H9 (cell line): ENCODE measurements at regions not wholly inside any gene's neighbourhood (a gene's known extent, or its start where the extent isn't known, plus 50 kb on each side); places are given as distances from the start of the nearest gene placed in this dataset.

Source experiments
- DNase-seq: peaks from one replicate; pipeline ENCODE4 v3.0.0-alpha.2; 2017
- H2AFZ ChIP-seq: one replicate; pipeline ENCODE4 v1.6.1; 2013; ENCODE audit warnings: mild to moderate bottlenecking, low read length, control low read depth, moderate library complexity
- H2AK5ac ChIP-seq: 2 replicates; pipeline ENCODE4 v1.6.1; 2013; ENCODE audit warnings: low read length, control low read depth, mixed read lengths; ENCODE audit not compliant: insufficient read length
- H2BK120ac ChIP-seq: one replicate; pipeline ENCODE4 v1.6.1; 2013; ENCODE audit warnings: low read depth, mild to moderate bottlenecking, low read length, control low read depth, inconsistent platforms; ENCODE audit not compliant: poor library complexity, severe bottlenecking
- H2BK12ac ChIP-seq: 2 replicates; pipeline ENCODE4 v1.6.1; 2013; ENCODE audit warnings: low read length, control low read depth, mixed read lengths, low read depth; ENCODE audit not compliant: insufficient read length
- H2BK15ac ChIP-seq: 2 replicates; pipeline ENCODE4 v1.6.1; 2013; ENCODE audit warnings: low read depth, low read length, control low read depth
- H2BK20ac ChIP-seq: one replicate; pipeline ENCODE4 v1.6.1; 2013; ENCODE audit warnings: low read depth, mild to moderate bottlenecking, low read length, control low read depth, inconsistent platforms; ENCODE audit not compliant: poor library complexity, severe bottlenecking
- H2BK5ac ChIP-seq: 2 replicates; pipeline ENCODE4 v1.6.1; 2013; ENCODE audit warnings: low read length, control low read depth, mixed read lengths; ENCODE audit not compliant: insufficient read length
- H3K14ac ChIP-seq: 2 replicates; pipeline ENCODE4 v1.6.1; 2013; ENCODE audit warnings: low read length, control low read depth; ENCODE audit not compliant: insufficient read depth
- H3K18ac ChIP-seq: 2 replicates; pipeline ENCODE4 v1.6.1; 2013; ENCODE audit warnings: low read depth, mild to moderate bottlenecking, mixed read lengths, low read length, control low read depth; ENCODE audit not compliant: insufficient read length
- H3K23ac ChIP-seq: 2 replicates; pipeline ENCODE4 v1.6.1; 2013; ENCODE audit warnings: low read length, control low read depth, mixed read lengths, low read depth; ENCODE audit not compliant: insufficient read length
- H3K23me2 ChIP-seq: 2 replicates; pipeline ENCODE4 v1.6.1; 2013; ENCODE audit warnings: low read depth, mild to moderate bottlenecking, mixed read lengths, low read length, control low read depth; ENCODE audit not compliant: insufficient read length, poor library complexity, severe bottlenecking
- H3K27ac ChIP-seq: 2 replicates; pipeline ENCODE4 v1.5.1; 2013; ENCODE audit warnings: low read length, control low read depth, mixed read lengths, low read depth; ENCODE audit not compliant: insufficient read length
- H3K27me3 ChIP-seq: 2 replicates; pipeline ENCODE4 v1.6.1; 2013; ENCODE audit warnings: low read length, control low read depth, inconsistent platforms; ENCODE audit not compliant: insufficient read depth
- H3K4ac ChIP-seq: 2 replicates; pipeline ENCODE4 v1.6.1; 2013; ENCODE audit warnings: low read depth, mild to moderate bottlenecking, control low read depth, inconsistent platforms, low read length, moderate library complexity
- H3K4me1 ChIP-seq: 2 replicates; pipeline ENCODE4 v1.6.1; 2013; ENCODE audit warnings: low read length, control low read depth, inconsistent platforms; ENCODE audit not compliant: insufficient read depth
- H3K4me2 ChIP-seq: 2 replicates; pipeline ENCODE4 v1.6.1; 2013; ENCODE audit warnings: low read length, control low read depth, mixed read lengths; ENCODE audit not compliant: insufficient read length, insufficient read depth
- H3K56ac ChIP-seq: 2 replicates; pipeline ENCODE4 v1.6.1; 2013; ENCODE audit warnings: low read depth, mild to moderate bottlenecking, mixed read lengths, low read length, control low read depth; ENCODE audit not compliant: insufficient read length
- H3K79me1 ChIP-seq: 2 replicates; pipeline ENCODE4 v1.6.1; 2013; ENCODE audit warnings: low read depth, mild to moderate bottlenecking, moderate library complexity, low read length, control low read depth, inconsistent platforms; ENCODE audit not compliant: insufficient read depth, poor library complexity, severe bottlenecking
- H3K79me2 ChIP-seq: 2 replicates; pipeline ENCODE4 v1.6.1; 2013; ENCODE audit warnings: low read length, control low read depth, inconsistent platforms; ENCODE audit not compliant: insufficient read depth
- H3K9ac ChIP-seq: 2 replicates; pipeline ENCODE4 v1.6.1; 2013; ENCODE audit warnings: low read length, control low read depth, mixed read lengths; ENCODE audit not compliant: insufficient read length; ENCODE audit errors: extremely low read depth
- H3K9me3 ChIP-seq: one replicate; pipeline ENCODE4 v1.6.1; 2013; ENCODE audit warnings: low read depth, low read length, inconsistent platforms; ENCODE audit not compliant: control insufficient read depth
- H3T11ph ChIP-seq: one replicate; pipeline ENCODE4 v1.6.1; 2013; ENCODE audit warnings: mild to moderate bottlenecking, low read length, control low read depth, inconsistent platforms
- H4K20me1 ChIP-seq: one replicate; pipeline ENCODE4 v1.6.1; 2013; ENCODE audit not compliant: control insufficient read depth, insufficient read length, insufficient read depth
- H4K5ac ChIP-seq: 2 replicates; pipeline ENCODE4 v1.6.1; 2013; ENCODE audit warnings: low read depth, mild to moderate bottlenecking, mixed read lengths, low read length, control low read depth; ENCODE audit not compliant: insufficient read length
- H4K8ac ChIP-seq: replicated peaks from 2 replicates; pipeline ENCODE4 v1.6.1; 2013; ENCODE audit warnings: low read length, control low read depth, mixed read lengths, low read depth; ENCODE audit not compliant: insufficient read length
- H4K91ac ChIP-seq: 2 replicates; pipeline ENCODE4 v1.6.1; 2013; ENCODE audit warnings: low read depth, mild to moderate bottlenecking, moderate library complexity, mixed read lengths, low read length, control low read depth; ENCODE audit not compliant: insufficient read length
- H3K27ac Mint-ChIP-seq, 3 experiments: 2 replicates in 2 of 3; 3 replicates in 1 of 3; pipeline ENCODE4 v1.8.0; 2020 to 2021; ENCODE audit warnings: mixed read lengths in 3 of 3, mild to moderate bottlenecking in 1 of 3, moderate library complexity in 1 of 3
- H3K27me3 Mint-ChIP-seq: 2 replicates; pipeline ENCODE4 v1.8.0; 2021; ENCODE audit warnings: low read depth, mild to moderate bottlenecking, moderate library complexity, mixed read lengths
- H3K36me3 Mint-ChIP-seq, 3 experiments: 2 replicates in 2 of 3; 3 replicates in 1 of 3; pipeline ENCODE4 v1.8.0; 2020 to 2021; ENCODE audit warnings: low read depth in 3 of 3, mixed read lengths in 3 of 3; ENCODE audit not compliant: insufficient read depth in 1 of 3
- H3K4me1 Mint-ChIP-seq, 2 experiments: 2 replicates each; pipeline ENCODE4 v1.8.0; 2020; ENCODE audit warnings: mixed read lengths in 2 of 2
- H3K4me3 Mint-ChIP-seq, 2 experiments: 2 replicates in 1 of 2; 3 replicates in 1 of 2; pipeline ENCODE4 v1.8.0; 2020 to 2021; ENCODE audit warnings: mild to moderate bottlenecking in 2 of 2, mixed read lengths in 2 of 2, moderate library complexity in 1 of 2
- H3K9me3 Mint-ChIP-seq, 2 experiments: 2 replicates in 1 of 2; 3 replicates in 1 of 2; pipeline ENCODE4 v1.8.0; 2020; ENCODE audit warnings: mild to moderate bottlenecking in 2 of 2, mixed read lengths in 2 of 2, moderate library complexity in 1 of 2
- CTCF ChIP-seq: fragments of 200-600 bp; sonication (generic); conservative IDR thresholded peaks from 3 replicates; pipeline ENCODE4 v1.8.0; 2021; ENCODE audit warnings: antibody characterized with exemption, mild to moderate bottlenecking

GRCh38 chr2:200121931-200122330 is 166.5 kb downstream of the MAIP1 start:
- peaks cover 11 to 29% (median 16%) of the 10 kb centered on the region in 3 experiments for H3K36me3 Mint-ChIP-seq
- Histone ChIP-seq H3K4ac (no peak overlapping the region), H3K79me1 (no peaks in the 10 kb centered on the region), H3K18ac (no peak overlapping the region), H3K56ac (no peak overlapping the region), H2BK5ac (no peak overlapping the region), H4K8ac (no peak overlapping the region), H3K23me2 (no peaks in the 10 kb centered on the region), H2AFZ (no peak overlapping the region), H3K27me3 (no peaks in the 10 kb centered on the region), H3T11ph (no peak overlapping the region), H3K9me3 (no peaks in the 10 kb centered on the region), H2AK5ac (no peak overlapping the region), H3K14ac (no peak overlapping the region), H4K5ac (no peak overlapping the region), H2BK15ac (no peak overlapping the region), H2BK20ac (no peak overlapping the region), H3K4me1 (no peaks in the 10 kb centered on the region), H3K9ac (no peak overlapping the region), H3K27ac (no peak overlapping the region), H4K20me1 (no peaks in the 10 kb centered on the region), H3K4me2 (no peak overlapping the region), H3K79me2 (no peaks in the 10 kb centered on the region), H2BK120ac (no peak overlapping the region), H2BK12ac (no peak overlapping the region), H3K23ac (no peak overlapping the region), H4K91ac (no peak overlapping the region)
- TF ChIP-seq CTCF: no peak
- peaks cover 6 to 8% of the 10 kb centered on the region in 2 experiments for H3K4me1 Mint-ChIP-seq
- H3K9me3 Mint-ChIP-seq: peaks cover 17 to 22% of the 10 kb centered on the region in 2 experiments
- H3K4me3 Mint-ChIP-seq: no peak overlapping the region
- H3K27ac Mint-ChIP-seq: no peak overlapping the region
- no peaks in the 10 kb centered on the region; the same call in none of the 2 replicates for H3K27me3 Mint-ChIP-seq
- no peak for DNase-seq
